Muscle layer of duodenum (tissue), 2 donors: ENCODE measurements at regions not wholly inside any gene's neighbourhood (a gene's known extent, or its start where the extent isn't known, plus 50 kb on each side); places are given as distances from the start of the nearest gene placed in this dataset.

Experiments
- H3K27ac ChIP-seq: one replicate; pipeline ENCODE4 v1.7.0; 2013; ENCODE audit warnings: mild to moderate bottlenecking, low read length
- H3K27me3 ChIP-seq: one replicate; pipeline ENCODE4 v1.7.0; 2013; ENCODE audit warnings: low read depth, mild to moderate bottlenecking, control low read depth, low read length
- H3K36me3 ChIP-seq, 2 donors: one replicate each; pipeline ENCODE4 v1.7.0; 2013; ENCODE audit warnings: low read length in 2 of 2, control low read depth in 1 of 2, mild to moderate bottlenecking in 1 of 2; ENCODE audit not compliant: insufficient read depth in 2 of 2, control insufficient read depth in 1 of 2
- H3K4me1 ChIP-seq, 2 donors: one replicate each; pipeline ENCODE4 v1.7.0; 2013; ENCODE audit warnings: low read length in 2 of 2, mild to moderate bottlenecking in 2 of 2, control low read depth in 1 of 2, moderate library complexity in 1 of 2; ENCODE audit not compliant: insufficient read depth in 2 of 2, control insufficient read depth in 1 of 2
- H3K4me3 ChIP-seq, 2 donors: one replicate each; pipeline ENCODE4 v1.7.0; 2013; ENCODE audit warnings: low read length in 2 of 2, low read depth in 1 of 2, mild to moderate bottlenecking in 1 of 2
- H3K9me3 ChIP-seq, 2 donors: one replicate each; pipeline ENCODE4 v1.7.0; 2013; ENCODE audit warnings: low read length in 2 of 2, control low read depth in 1 of 2, mild to moderate bottlenecking in 1 of 2; ENCODE audit not compliant: control insufficient read depth in 1 of 2
- donor health status: healthy.

- no peaks in the 10 kb centered on the region for H3K4me1 ChIP-seq
- no peaks in the 10 kb centered on the region for H3K36me3 ChIP-seq
- no peak overlapping the region for H3K27ac ChIP-seq
- H3K27me3 ChIP-seq, result no peaks in the 10 kb centered on the region
- H3K9me3 ChIP-seq, result peaks cover 0 to 9% of the 10 kb centered on the region in 2 donors
- H3K4me3 ChIP-seq, result no peak overlapping the region
Observed at GRCh38 chr2:6617794-6618193, 247.9 kb downstream of the CMPK2 start.

GRCh38 chr2:6618201-6618600, 247.5 kb downstream of the CMPK2 start:
- no peaks in the 10 kb centered on the region for H3K27me3 ChIP-seq
- no peaks in the 10 kb centered on the region for H3K4me1 ChIP-seq
- H3K36me3 ChIP-seq, result no peaks in the 10 kb centered on the region
- H3K27ac ChIP-seq, result no peak overlapping the region
- H3K9me3 ChIP-seq, result peaks cover 0 to 5% of the 10 kb centered on the region in 2 donors
- no peak overlapping the region for H3K4me3 ChIP-seq

- no peaks in the 10 kb centered on the region for H3K36me3 ChIP-seq
- no peak overlapping the region for H3K27ac ChIP-seq
- no peaks in the 10 kb centered on the region for H3K4me1 ChIP-seq
- no peaks in the 10 kb centered on the region for H3K27me3 ChIP-seq
- H3K9me3 ChIP-seq, result no peaks in the 10 kb centered on the region
- no peak overlapping the region for H3K4me3 ChIP-seq
Observed at GRCh38 chr2:6623746-6624145, 242.0 kb downstream of the CMPK2 start.

GRCh38 chr2:6626401-6627012, 239.2 kb downstream of the CMPK2 start:
- Histone ChIP-seq H3K27me3 (no peaks in the 10 kb centered on the region), H3K27ac (no peak overlapping the region), H3K9me3 (no peaks in the 10 kb centered on the region), H3K36me3 (no peaks in the 10 kb centered on the region), H3K4me1 (no peaks in the 10 kb centered on the region), H3K4me3 (no peak overlapping the region)

- Histone ChIP-seq H3K4me3 (no peak overlapping the region), H3K4me1 (no peaks in the 10 kb centered on the region), H3K9me3 (no peaks in the 10 kb centered on the region), H3K27me3 (no peaks in the 10 kb centered on the region), H3K36me3 (no peaks in the 10 kb centered on the region), H3K27ac (no peak overlapping the region)
Observed at GRCh38 chr2:6627316-6627715, 238.4 kb downstream of the CMPK2 start.

- no peaks in the 10 kb centered on the region for H3K27me3 ChIP-seq
- H3K27ac ChIP-seq, result no peak overlapping the region
- no peaks in the 10 kb centered on the region for H3K9me3 ChIP-seq
- no peaks in the 10 kb centered on the region for H3K36me3 ChIP-seq
- H3K4me3 ChIP-seq, result no peak overlapping the region
- H3K4me1 ChIP-seq, result no peaks in the 10 kb centered on the region
Observed at GRCh38 chr2:6630209-6630608, 235.5 kb downstream of the CMPK2 start.

- Histone ChIP-seq H3K27ac (no peak overlapping the region), H3K4me1 (no peaks in the 10 kb centered on the region), H3K4me3 (no peak overlapping the region), H3K27me3 (no peaks in the 10 kb centered on the region), H3K9me3 (no peaks in the 10 kb centered on the region), H3K36me3 (no peaks in the 10 kb centered on the region)
Observed at GRCh38 chr2:6635296-6635695, 230.4 kb downstream of the CMPK2 start.

- Histone ChIP-seq H3K4me1 (no peaks in the 10 kb centered on the region), H3K36me3 (no peaks in the 10 kb centered on the region), H3K9me3 (no peaks in the 10 kb centered on the region), H3K27ac (no peak overlapping the region), H3K27me3 (no peaks in the 10 kb centered on the region), H3K4me3 (no peak overlapping the region)
Observed at GRCh38 chr2:6637330-6637729, 228.4 kb downstream of the CMPK2 start.

GRCh38 chr2:6639929-6640620, 225.6 kb downstream of the CMPK2 start:
- H3K4me1 ChIP-seq, result no peaks in the 10 kb centered on the region
- no peaks in the 10 kb centered on the region for H3K27me3 ChIP-seq
- no peak overlapping the region for H3K4me3 ChIP-seq
- H3K36me3 ChIP-seq, result no peaks in the 10 kb centered on the region
- H3K27ac ChIP-seq, result no peak overlapping the region
- H3K9me3 ChIP-seq, result no peaks in the 10 kb centered on the region

GRCh38 chr2:6640621-6641015, 225.1 kb downstream of the CMPK2 start:
- no peaks in the 10 kb centered on the region for H3K36me3 ChIP-seq
- H3K9me3 ChIP-seq, result no peaks in the 10 kb centered on the region
- no peaks in the 10 kb centered on the region for H3K4me1 ChIP-seq
- no peak overlapping the region for H3K27ac ChIP-seq
- H3K27me3 ChIP-seq, result no peaks in the 10 kb centered on the region
- H3K4me3 ChIP-seq, result no peak overlapping the region

GRCh38 chr2:6641956-6642355, 223.8 kb downstream of the CMPK2 start:
- H3K27ac ChIP-seq, result no peak overlapping the region
- H3K9me3 ChIP-seq, result no peaks in the 10 kb centered on the region

GRCh38 chr2:6644261-6644660, 221.4 kb downstream of the CMPK2 start:
- Histone ChIP-seq H3K27me3 (no peaks in the 10 kb centered on the region), H3K4me1 (no peaks in the 10 kb centered on the region), H3K9me3 (no peaks in the 10 kb centered on the region), H3K27ac (no peak overlapping the region), H3K36me3 (no peaks in the 10 kb centered on the region), H3K4me3 (no peak overlapping the region)

More at GRCh38 chr2:6641956-6642355, 223.8 kb downstream of the CMPK2 start:
- Histone ChIP-seq H3K4me1 (no peaks in the 10 kb centered on the region), H3K27me3 (no peaks in the 10 kb centered on the region), H3K36me3 (no peaks in the 10 kb centered on the region), H3K4me3 (no peak overlapping the region)
